ENCODE measurements at regions not wholly inside any gene's neighbourhood (a gene's known extent, or its start where the extent isn't known, plus 50 kb on each side); places are given as distances from the start of the nearest gene placed in this dataset.

DNA sequence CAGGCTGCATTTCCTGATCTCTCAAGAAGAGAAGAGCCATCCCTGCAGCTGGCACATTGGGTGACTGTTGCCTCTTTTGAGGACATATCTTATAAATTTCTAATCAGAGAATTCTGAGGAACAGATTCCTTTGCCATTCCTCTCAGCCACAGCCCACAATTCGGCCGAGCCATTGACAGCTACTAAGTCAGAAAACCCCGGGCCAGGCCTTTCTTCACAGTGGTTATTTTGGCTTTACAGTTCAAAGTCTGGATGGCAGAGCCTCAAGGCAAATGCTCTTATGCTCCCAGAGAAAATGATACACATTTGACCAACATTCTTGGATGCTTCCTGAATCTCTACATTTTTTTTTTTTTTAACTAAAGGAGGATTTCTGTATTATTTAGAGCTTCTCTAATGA is 138.4 kb upstream of the FRMD6 start:
- H3K27ac ChIP-seq: no peak overlapping the region
- no peaks in the 10 kb centered on the region for H3K9me3 ChIP-seq (ENCODE audit: low read depth, low read length)
- DNase-seq (ENCODE audit: low read depth, low spot score): no peak
- H3K4me3 ChIP-seq: no peak overlapping the region
- H3K36me3 ChIP-seq (ENCODE audit: insufficient read depth, low read length): no peaks in the 10 kb centered on the region
- TF ChIP-seq FOXP2 (optimal IDR thresholded peaks at IDR 0.05; ENCODE audit: control extremely low read depth, extremely low read length, insufficient read depth) (no peak), POLR2AphosphoS5 (IDR thresholded peaks at IDR 0.05; ENCODE audit: borderline replicate concordance, low read depth, low read length) (no peak), EZH2 (IDR thresholded peaks at IDR 0.05) (no peak)
- H3K9ac ChIP-seq (ENCODE audit: insufficient read length): no peak overlapping the region

DNA sequence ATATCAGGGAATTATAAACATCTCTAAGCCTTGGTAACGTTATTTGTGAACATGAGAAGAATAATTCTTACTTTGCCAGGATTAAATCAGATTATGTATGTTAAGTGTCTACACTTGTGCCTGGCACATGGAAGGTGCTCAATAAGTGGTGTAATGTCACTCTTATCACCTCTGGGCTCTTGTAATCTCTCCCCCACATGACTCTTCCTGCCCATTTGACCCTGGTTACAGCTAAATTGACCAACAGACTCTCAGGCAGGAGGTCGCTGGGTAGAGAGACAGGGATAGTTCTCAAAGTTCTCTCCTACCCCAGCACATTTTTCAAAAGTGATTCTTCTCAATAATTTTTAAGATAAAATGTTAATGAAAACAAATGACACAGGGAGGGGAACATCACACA is 137.8 kb upstream of the FRMD6 start:
- Histone ChIP-seq H3K27ac (no peak overlapping the region), H3K36me3 (ENCODE audit: insufficient read depth, low read length) (no peaks in the 10 kb centered on the region), H3K9me3 (ENCODE audit: low read depth, low read length) (no peaks in the 10 kb centered on the region), H3K4me3 (no peak overlapping the region), H3K9ac (ENCODE audit: insufficient read length) (no peak overlapping the region)
- TF ChIP-seq EZH2 (IDR thresholded peaks at IDR 0.05) (no peak), POLR2AphosphoS5 (IDR thresholded peaks at IDR 0.05; ENCODE audit: borderline replicate concordance, low read depth, low read length) (no peak), FOXP2 (optimal IDR thresholded peaks at IDR 0.05; ENCODE audit: control extremely low read depth, extremely low read length, insufficient read depth) (no peak)
- no peak for DNase-seq (ENCODE audit: low read depth, low spot score)

DNA sequence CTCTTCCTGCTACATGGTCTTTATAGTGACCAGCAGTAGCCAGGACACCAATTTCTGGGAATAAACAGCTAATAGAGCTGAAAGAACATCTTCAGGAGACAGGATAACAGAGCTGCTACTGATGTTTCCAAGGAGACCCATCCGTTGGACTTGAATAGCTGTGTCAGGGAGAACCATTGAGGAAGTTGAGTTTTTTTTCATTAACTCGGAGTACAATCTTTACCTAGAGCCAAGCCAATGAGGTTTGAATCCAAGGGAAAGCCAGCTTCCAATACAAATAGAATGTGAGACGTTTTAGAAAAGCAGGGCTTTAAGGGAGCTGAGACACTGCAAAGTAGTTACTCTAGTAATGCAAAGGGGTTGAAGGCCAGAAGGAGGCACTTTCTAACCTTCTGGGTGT is 136.1 kb upstream of the FRMD6 start:
- no peak overlapping the region for H3K27ac ChIP-seq
- H3K9ac ChIP-seq (ENCODE audit: insufficient read length): no peak overlapping the region
- no peaks in the 10 kb centered on the region for H3K9me3 ChIP-seq (ENCODE audit: low read depth, low read length)
- TF ChIP-seq EZH2 (IDR thresholded peaks at IDR 0.05) (no peak), POLR2AphosphoS5 (IDR thresholded peaks at IDR 0.05; ENCODE audit: borderline replicate concordance, low read depth, low read length) (no peak), FOXP2 (optimal IDR thresholded peaks at IDR 0.05; ENCODE audit: control extremely low read depth, extremely low read length, insufficient read depth) (no peak)
- no peaks in the 10 kb centered on the region for H3K36me3 ChIP-seq (ENCODE audit: insufficient read depth, low read length)
- no peak overlapping the region for H3K4me3 ChIP-seq
- DNase-seq (ENCODE audit: low read depth, low spot score): no peak

DNA sequence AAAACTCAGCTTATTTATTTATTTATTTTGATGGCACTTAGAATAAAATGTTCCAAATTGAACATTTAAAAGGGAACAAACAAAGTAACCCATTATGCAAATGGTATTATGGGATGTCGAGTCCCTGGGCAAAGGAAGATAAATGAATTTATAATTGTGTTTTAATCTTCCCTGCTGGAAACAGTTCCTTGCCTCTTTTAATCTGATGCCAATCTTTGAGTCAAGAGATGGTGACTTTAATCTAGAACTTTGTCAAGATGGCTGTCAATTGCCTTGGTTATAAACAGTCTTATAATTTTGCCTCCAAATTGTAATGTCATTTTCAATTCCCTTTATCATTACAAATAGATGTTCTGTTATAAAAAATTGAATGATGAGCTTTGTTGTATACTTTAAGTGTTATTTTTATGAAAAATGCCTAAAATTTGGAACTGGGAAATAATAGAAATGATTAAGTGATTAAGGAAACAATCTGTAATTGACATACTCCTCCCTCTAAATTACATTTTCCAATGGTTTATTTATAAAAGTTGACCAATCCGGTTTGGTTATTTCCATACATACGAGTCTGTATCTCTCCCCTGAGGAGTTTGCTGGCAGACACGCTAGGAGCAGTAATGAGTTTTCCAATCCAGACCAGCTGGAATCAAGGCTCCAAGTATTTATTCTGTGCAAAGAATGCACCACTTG is 134.9 kb upstream of the FRMD6 start:
- TF ChIP-seq EZH2 (IDR thresholded peaks at IDR 0.05) (no peak), FOXP2 (optimal IDR thresholded peaks at IDR 0.05; ENCODE audit: control extremely low read depth, extremely low read length, insufficient read depth) (no peak), POLR2AphosphoS5 (IDR thresholded peaks at IDR 0.05; ENCODE audit: borderline replicate concordance, low read depth, low read length) (no peak)
- Histone ChIP-seq H3K9ac (ENCODE audit: insufficient read length) (no peak overlapping the region), H3K9me3 (ENCODE audit: low read depth, low read length) (no peaks in the 10 kb centered on the region), H3K36me3 (ENCODE audit: insufficient read depth, low read length) (no peaks in the 10 kb centered on the region), H3K27ac (no peak overlapping the region), H3K4me3 (no peak overlapping the region)
- DNase-seq (ENCODE audit: low read depth, low spot score): no peak

DNA sequence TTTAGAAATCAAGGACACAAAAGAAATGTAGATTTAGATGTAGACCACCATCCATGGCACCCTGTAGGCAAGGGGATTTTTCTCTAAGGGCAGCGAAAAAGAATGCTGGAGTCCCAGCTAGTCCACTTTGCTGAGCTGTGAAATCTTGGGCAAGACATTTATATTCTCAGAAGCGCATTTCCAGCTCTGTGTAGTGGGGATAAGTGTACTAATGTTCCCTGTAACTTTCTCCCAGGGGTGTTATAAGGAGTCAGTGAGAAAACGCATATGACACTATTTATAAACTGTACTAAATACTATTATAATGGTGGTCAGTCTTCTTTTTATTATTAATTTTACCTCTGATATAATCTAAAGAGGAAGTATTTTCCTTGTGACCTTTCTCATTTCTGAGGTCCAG is 133.4 kb upstream of the FRMD6 start:
- Histone ChIP-seq H3K36me3 (ENCODE audit: insufficient read depth, low read length) (no peaks in the 10 kb centered on the region), H3K9me3 (ENCODE audit: low read depth, low read length) (no peaks in the 10 kb centered on the region)

DNA sequence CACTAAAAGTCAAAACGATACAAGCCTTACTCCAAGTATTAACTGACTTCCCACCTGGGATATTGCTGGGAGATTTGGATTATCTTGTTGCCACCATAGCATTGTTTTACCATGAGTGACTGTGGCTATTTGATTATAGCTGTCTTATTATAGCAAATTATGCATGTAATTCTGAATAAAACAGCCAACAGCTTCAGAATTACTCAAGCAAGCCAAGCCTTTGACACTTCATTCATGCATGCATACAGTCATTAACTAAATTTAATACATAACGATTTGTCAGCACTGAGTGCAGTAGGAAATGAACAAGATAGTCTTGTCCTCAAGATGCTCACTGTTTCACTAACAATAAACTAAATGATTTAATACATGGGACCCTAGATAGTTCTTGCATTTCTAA is 133.0 kb upstream of the FRMD6 start:
- no peak for DNase-seq (ENCODE audit: low read depth, low spot score)
- no peak overlapping the region for H3K9ac ChIP-seq (ENCODE audit: insufficient read length)

More for the DNA sequence above, 133.4 kb upstream of the FRMD6 start:
- TF ChIP-seq FOXP2 (optimal IDR thresholded peaks at IDR 0.05; ENCODE audit: control extremely low read depth, extremely low read length, insufficient read depth) (no peak), EZH2 (IDR thresholded peaks at IDR 0.05) (no peak), POLR2AphosphoS5 (IDR thresholded peaks at IDR 0.05; ENCODE audit: borderline replicate concordance, low read depth, low read length) (no peak)
- Histone ChIP-seq H3K4me3 (no peak overlapping the region), H3K9ac (ENCODE audit: insufficient read length) (no peak overlapping the region), H3K27ac (no peak overlapping the region)
- DNase-seq (ENCODE audit: low read depth, low spot score): no peak

DNA sequence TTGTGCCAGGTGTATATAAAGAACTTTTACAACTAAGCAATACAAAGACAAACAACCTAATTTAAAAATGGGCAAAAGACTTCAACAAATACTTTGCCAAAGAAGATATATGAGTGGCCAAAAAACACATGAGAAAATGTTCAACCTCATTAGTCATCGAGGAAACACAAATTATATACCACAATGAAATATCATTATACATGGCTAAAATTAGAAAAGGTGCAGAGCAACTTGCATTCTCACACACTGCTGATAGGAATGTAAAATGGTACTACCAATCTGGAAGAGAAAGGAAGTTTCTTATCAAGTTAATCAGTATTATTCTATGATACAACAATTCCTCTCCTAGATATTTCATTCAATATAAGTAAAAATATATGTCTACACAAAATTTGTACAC is 131.6 kb upstream of the FRMD6 start:
- Histone ChIP-seq H3K36me3 (ENCODE audit: insufficient read depth, low read length) (no peaks in the 10 kb centered on the region), H3K27ac (no peak overlapping the region), H3K4me3 (no peak overlapping the region), H3K9me3 (ENCODE audit: low read depth, low read length) (no peaks in the 10 kb centered on the region), H3K9ac (ENCODE audit: insufficient read length) (no peak overlapping the region)
- no peak for DNase-seq (ENCODE audit: low read depth, low spot score)
- TF ChIP-seq EZH2 (IDR thresholded peaks at IDR 0.05): no peak

More for the DNA sequence above, 133.0 kb upstream of the FRMD6 start:
- H3K27ac ChIP-seq: no peak overlapping the region
- no peaks in the 10 kb centered on the region for H3K9me3 ChIP-seq (ENCODE audit: low read depth, low read length)
- H3K4me3 ChIP-seq: no peak overlapping the region
- TF ChIP-seq POLR2AphosphoS5 (IDR thresholded peaks at IDR 0.05; ENCODE audit: borderline replicate concordance, low read depth, low read length) (no peak), FOXP2 (optimal IDR thresholded peaks at IDR 0.05; ENCODE audit: control extremely low read depth, extremely low read length, insufficient read depth) (no peak), EZH2 (IDR thresholded peaks at IDR 0.05) (no peak)
- no peaks in the 10 kb centered on the region for H3K36me3 ChIP-seq (ENCODE audit: insufficient read depth, low read length)

DNA sequence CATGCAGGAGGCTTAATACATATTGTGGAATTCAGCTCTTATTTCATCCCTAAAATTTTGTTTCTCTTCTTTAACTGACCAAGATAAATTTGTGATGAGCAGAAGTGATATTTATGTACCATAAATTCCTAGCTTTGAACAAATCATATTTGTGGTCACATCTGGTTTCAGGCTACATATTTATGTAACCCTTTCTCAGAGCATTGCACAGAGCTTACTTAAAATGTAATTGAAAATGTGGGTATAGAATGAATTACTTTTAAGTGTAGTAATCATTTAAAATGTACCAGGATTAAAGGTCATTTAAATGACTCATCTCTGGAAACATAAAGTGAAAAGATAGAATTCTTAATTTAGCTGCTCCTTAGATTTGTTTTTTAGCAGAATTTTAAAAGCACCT is 129.9 kb upstream of the FRMD6 start:
- Histone ChIP-seq H3K4me3 (no peak overlapping the region), H3K27ac (peak overlapping the region; percentile 11; the same call in 1 of the 2 replicates), H3K9ac (ENCODE audit: insufficient read length) (no peak overlapping the region), H3K36me3 (ENCODE audit: insufficient read depth, low read length) (no peaks in the 10 kb centered on the region), H3K9me3 (ENCODE audit: low read depth, low read length) (no peaks in the 10 kb centered on the region)
- DNase-seq (ENCODE audit: low read depth, low spot score): no peak
- no peak for TF ChIP-seq EZH2 (IDR thresholded peaks at IDR 0.05)
- no peak for TF ChIP-seq POLR2AphosphoS5 (IDR thresholded peaks at IDR 0.05; ENCODE audit: borderline replicate concordance, low read depth, low read length)
- TF ChIP-seq FOXP2 (optimal IDR thresholded peaks at IDR 0.05; ENCODE audit: control extremely low read depth, extremely low read length, insufficient read depth): no peak

DNA sequence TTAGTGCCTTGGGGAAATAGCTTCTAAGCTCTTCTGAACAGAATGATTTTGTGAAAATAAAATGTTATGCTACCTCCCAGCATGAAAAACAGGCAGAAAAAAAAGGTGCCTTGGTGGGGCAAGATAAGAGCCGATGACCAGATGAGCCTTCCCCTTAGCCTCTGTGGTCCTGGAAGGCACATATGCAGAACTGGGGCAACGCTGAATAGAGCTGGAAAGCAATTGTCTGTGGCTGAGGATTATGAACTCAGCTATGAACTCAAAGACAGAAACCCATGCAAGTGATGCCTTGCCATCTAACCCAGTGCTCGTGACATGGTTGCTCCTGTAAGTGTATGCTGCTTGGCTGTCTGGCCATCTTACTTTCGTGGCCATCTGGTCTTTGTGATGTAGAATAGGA is 128.5 kb upstream of the FRMD6 start:
- no peaks in the 10 kb centered on the region for H3K9me3 ChIP-seq (ENCODE audit: low read depth, low read length)
- TF ChIP-seq POLR2AphosphoS5 (IDR thresholded peaks at IDR 0.05; ENCODE audit: borderline replicate concordance, low read depth, low read length): no peak
- TF ChIP-seq EZH2 (IDR thresholded peaks at IDR 0.05): no peak
- TF ChIP-seq FOXP2 (optimal IDR thresholded peaks at IDR 0.05; ENCODE audit: control extremely low read depth, extremely low read length, insufficient read depth): no peak
- H3K27ac ChIP-seq: no peak overlapping the region
- H3K9ac ChIP-seq (ENCODE audit: insufficient read length): no peak overlapping the region
- no peak overlapping the region for H3K4me3 ChIP-seq
- no peaks in the 10 kb centered on the region for H3K36me3 ChIP-seq (ENCODE audit: insufficient read depth, low read length)
- no peak for DNase-seq (ENCODE audit: low read depth, low spot score)
